ENCODE measurements at regions not wholly inside any gene's neighbourhood (a gene's known extent, or its start where the extent isn't known, plus 50 kb on each side); places are given as distances from the start of the nearest gene placed in this dataset.

DNA sequence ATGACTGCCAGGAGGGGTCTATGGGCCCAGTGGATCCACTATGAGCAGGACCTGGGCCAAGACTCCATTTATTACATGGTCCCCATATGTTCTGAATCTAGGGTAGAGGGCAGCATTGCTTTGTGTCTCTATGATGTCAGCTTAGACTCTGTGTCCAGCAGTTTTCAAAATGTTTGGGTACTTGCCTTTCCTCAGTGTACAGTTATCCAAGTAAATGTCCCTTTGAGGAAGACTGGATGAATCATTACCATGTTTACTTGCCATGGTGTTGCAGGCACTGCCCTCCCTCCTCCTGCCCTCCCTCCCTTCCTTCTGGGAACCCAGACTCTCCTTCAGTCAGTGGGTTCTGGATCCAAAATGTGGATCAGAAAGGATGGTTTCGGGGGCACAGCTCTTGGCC is 108.6 kb downstream of the NRN1 start:
- POLR2A ChIA-PET = no interaction called here
- H3K27ac Mint-ChIP-seq = no peak overlapping the region
- H3K9me3 ChIP-seq (ENCODE audit: control insufficient read depth in 1 of 2, insufficient read depth in 1 of 2, low read length in 2 of 2) = no peaks in the 10 kb centered on the region
- CTCF ChIA-PET = no interaction called here
- H3K4me3 ChIP-seq (ENCODE audit: low read length) = no peak overlapping the region
- no peak for DNase-seq
- no peaks in the 10 kb centered on the region for H3K9me3 Mint-ChIP-seq
- no peaks in the 10 kb centered on the region for H3K36me3 ChIP-seq (ENCODE audit: insufficient read depth, low read length)
- H3K4me1 Mint-ChIP-seq (ENCODE audit: low read depth) = no peaks in the 10 kb centered on the region
- H3K27me3 ChIP-seq (ENCODE audit: control insufficient read depth in 1 of 2, insufficient read depth in 2 of 2, low read length in 2 of 2) = no peaks in the 10 kb centered on the region
- intact Hi-C loops (cut with DNase I, micrococcal nuclease) = no loop called here
- H3K36me3 Mint-ChIP-seq (ENCODE audit: low read depth) = no peaks in the 10 kb centered on the region
- TF ChIP-seq, protein P1, sequence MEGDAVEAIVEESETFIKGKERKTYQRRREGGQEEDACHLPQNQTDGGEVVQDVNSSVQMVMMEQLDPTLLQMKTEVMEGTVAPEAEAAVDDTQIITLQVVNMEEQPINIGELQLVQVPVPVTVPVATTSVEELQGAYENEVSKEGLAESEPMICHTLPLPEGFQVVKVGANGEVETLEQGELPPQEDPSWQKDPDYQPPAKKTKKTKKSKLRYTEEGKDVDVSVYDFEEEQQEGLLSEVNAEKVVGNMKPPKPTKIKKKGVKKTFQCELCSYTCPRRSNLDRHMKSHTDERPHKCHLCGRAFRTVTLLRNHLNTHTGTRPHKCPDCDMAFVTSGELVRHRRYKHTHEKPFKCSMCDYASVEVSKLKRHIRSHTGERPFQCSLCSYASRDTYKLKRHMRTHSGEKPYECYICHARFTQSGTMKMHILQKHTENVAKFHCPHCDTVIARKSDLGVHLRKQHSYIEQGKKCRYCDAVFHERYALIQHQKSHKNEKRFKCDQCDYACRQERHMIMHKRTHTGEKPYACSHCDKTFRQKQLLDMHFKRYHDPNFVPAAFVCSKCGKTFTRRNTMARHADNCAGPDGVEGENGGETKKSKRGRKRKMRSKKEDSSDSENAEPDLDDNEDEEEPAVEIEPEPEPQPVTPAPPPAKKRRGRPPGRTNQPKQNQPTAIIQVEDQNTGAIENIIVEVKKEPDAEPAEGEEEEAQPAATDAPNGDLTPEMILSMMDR (IDR thresholded peaks at IDR 0.05) = no peak
- no peaks in the 10 kb centered on the region for H3K27me3 Mint-ChIP-seq
- no peaks in the 10 kb centered on the region for H3K4me1 ChIP-seq (ENCODE audit: insufficient read depth, low read length)
- H3K27ac ChIP-seq (ENCODE audit: low read depth in 1 of 2, low read length in 2 of 2) = no peak overlapping the region
- no peak overlapping the region for H3K4me3 Mint-ChIP-seq
- no peak for ATAC-seq (ENCODE audit: poor library complexity)

DNA sequence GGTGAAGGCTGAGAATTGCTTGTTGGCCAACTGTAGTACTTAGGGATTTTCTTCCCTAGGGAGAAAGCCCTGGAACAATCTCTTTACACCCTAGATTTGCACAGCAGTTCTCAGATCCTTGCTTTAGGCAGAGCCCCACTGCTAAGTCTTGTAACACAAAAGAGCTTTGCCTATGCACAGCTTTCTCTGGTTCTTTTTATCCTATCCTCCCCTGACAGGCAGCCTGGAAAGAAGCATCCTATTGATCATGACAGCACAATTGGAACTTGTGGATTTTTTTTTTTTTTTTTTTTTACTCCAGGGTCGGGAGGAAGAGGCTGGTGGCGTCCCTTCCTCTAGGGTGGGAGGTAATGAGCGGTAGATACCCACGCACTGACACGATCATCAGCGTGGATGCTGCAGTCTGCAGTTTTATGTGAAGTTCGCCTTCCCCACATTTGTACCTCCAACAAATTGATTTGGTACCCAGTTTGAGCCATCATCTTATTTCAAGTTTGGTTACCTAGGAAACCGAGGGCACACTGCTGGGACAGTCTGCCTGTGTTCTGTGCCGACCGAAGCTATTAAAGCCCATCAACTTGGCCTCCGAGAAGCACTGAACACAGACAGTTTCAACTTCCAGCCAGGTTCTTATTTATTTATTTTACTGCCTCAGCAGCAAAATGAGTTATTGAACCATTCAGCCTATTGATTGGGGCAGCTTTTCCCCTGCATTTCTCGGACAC is 110.1 kb downstream of the NRN1 start:
- Histone ChIP-seq H3K27me3 (ENCODE audit: control insufficient read depth in 1 of 2, insufficient read depth in 2 of 2, low read length in 2 of 2) (no peaks in the 10 kb centered on the region), H3K4me1 (ENCODE audit: insufficient read depth, low read length) (peaks cover 4% of the 10 kb centered on the region), H3K4me3 (ENCODE audit: low read length) (no peak overlapping the region), H3K9me3 (ENCODE audit: control insufficient read depth in 1 of 2, insufficient read depth in 1 of 2, low read length in 2 of 2) (peaks cover 0 to 4% of the 10 kb centered on the region in 2 experiments), H3K36me3 (ENCODE audit: insufficient read depth, low read length) (no peaks in the 10 kb centered on the region), H3K27ac (ENCODE audit: low read depth in 1 of 2, low read length in 2 of 2) (no peak overlapping the region)
- Mint-ChIP-seq H3K4me1 (ENCODE audit: low read depth) (peaks cover 6% of the 10 kb centered on the region), H3K27me3 (no peaks in the 10 kb centered on the region), H3K9me3 (no peaks in the 10 kb centered on the region), H3K27ac (no peak overlapping the region), H3K36me3 (ENCODE audit: low read depth) (peaks cover 6% of the 10 kb centered on the region), H3K4me3 (no peak overlapping the region)
- no peak for ATAC-seq (ENCODE audit: poor library complexity)
- TF ChIP-seq, protein P1 (IDR thresholded peaks at IDR 0.05) = no peak
- intact Hi-C loops (cut with DNase I, micrococcal nuclease) = no loop called here
- ChIA-PET CTCF (no interaction called here), POLR2A (no interaction called here)
- DNase-seq = no peak

DNA sequence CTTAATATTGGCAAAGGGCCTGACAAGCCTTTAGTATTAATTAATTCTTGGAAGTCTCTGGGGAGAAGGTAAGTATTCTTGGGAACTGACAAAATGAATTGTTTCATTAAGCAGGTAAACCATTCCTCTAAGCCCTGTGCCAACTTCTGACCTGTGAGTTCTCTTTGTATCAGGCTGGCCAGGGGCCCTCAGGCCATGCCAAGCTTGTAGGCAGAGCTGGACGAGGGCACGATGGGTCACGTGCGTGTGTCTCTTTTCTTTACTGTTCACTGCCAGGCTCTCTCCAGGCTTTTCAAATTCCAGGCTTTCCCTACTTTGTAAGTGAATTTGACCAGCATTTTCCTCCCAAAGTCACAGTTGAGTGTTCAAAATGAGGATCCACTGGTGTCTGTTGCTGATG is 112.4 kb downstream of the NRN1 start:
- Mint-ChIP-seq H3K9me3 (no peaks in the 10 kb centered on the region), H3K27ac (no peak overlapping the region), H3K27me3 (no peaks in the 10 kb centered on the region), H3K4me3 (peak overlapping the region; percentile 51), H3K36me3 (ENCODE audit: low read depth) (peaks cover 6% of the 10 kb centered on the region), H3K4me1 (ENCODE audit: low read depth) (peaks cover 6% of the 10 kb centered on the region)
- DNase-seq = no peak
- H3K4me3 ChIP-seq (ENCODE audit: low read length) = no peak overlapping the region
- H3K4me1 ChIP-seq (ENCODE audit: insufficient read depth, low read length) = peaks cover 4% of the 10 kb centered on the region
- no peak for ATAC-seq (ENCODE audit: poor library complexity)
- no peaks in the 10 kb centered on the region for H3K36me3 ChIP-seq (ENCODE audit: insufficient read depth, low read length)
- no peaks in the 10 kb centered on the region for H3K27me3 ChIP-seq (ENCODE audit: control insufficient read depth in 1 of 2, insufficient read depth in 2 of 2, low read length in 2 of 2)
- intact Hi-C loops (cut with DNase I, micrococcal nuclease) = loop anchor here in 1 of 2 experiments (5.0 kb wide), 1 partner anchor 42 kb away; no protein-coding TSS in a partner anchor
- H3K9me3 ChIP-seq (ENCODE audit: control insufficient read depth in 1 of 2, insufficient read depth in 1 of 2, low read length in 2 of 2) = peaks cover 0 to 4% of the 10 kb centered on the region in 2 experiments
- TF ChIP-seq, protein P1 (IDR thresholded peaks at IDR 0.05) = no peak
- POLR2A ChIA-PET = no interaction called here
- CTCF ChIA-PET = no interaction called here
- H3K27ac ChIP-seq (ENCODE audit: low read depth in 1 of 2, low read length in 2 of 2) = no peak overlapping the region

Data from CD4-positive, alpha-beta T cell (primary cell).